ENCODE measurements at regions not wholly inside any gene's neighbourhood (a gene's known extent, or its start where the extent isn't known, plus 50 kb on each side); places are given as distances from the start of the nearest gene placed in this dataset.
"Not testable (repeated sequence)": the region's sequence is repeated elsewhere in the genome, so short reads cannot be mapped to it uniquely, and the experiment has no call there.

- TF ChIP-seq CTCF, POLR2AphosphoS5, POLR2A (IDR thresholded peaks at IDR 0.05): not testable (repeated sequence)
Measured at GRCh38 chr2:131668794-131669540, 141.3 kb downstream of the CCDC74A start.
